Middle frontal gyrus (tissue), 1 donor: ENCODE measurements at regions not wholly inside any gene's neighbourhood (a gene's known extent, or its start where the extent isn't known, plus 50 kb on each side); places are given as distances from the start of the nearest gene placed in this dataset.

Source experiments
- DNase-seq: peaks from one replicate; pipeline ENCODE4 v3.0.0-alpha.2; 2015; ENCODE audit warnings: low spot score; ENCODE audit errors: extremely low spot score

DNA sequence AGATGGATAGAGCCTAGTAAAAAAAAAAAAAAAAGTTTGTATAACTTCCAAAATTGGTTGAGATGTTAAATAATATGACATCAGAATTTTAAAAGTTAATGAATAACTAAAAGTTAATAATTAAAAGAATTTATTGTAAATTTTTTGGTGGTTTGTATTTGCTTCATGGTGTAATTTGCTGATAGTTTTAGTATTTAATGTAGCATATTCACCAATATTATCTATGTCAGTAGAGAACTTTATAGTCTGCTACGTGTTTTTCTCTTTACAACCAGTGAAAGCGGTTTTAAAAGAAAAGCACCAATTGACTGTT is 51.8 kb upstream of the STEAP4 start:
- no peak for DNase-seq

DNA sequence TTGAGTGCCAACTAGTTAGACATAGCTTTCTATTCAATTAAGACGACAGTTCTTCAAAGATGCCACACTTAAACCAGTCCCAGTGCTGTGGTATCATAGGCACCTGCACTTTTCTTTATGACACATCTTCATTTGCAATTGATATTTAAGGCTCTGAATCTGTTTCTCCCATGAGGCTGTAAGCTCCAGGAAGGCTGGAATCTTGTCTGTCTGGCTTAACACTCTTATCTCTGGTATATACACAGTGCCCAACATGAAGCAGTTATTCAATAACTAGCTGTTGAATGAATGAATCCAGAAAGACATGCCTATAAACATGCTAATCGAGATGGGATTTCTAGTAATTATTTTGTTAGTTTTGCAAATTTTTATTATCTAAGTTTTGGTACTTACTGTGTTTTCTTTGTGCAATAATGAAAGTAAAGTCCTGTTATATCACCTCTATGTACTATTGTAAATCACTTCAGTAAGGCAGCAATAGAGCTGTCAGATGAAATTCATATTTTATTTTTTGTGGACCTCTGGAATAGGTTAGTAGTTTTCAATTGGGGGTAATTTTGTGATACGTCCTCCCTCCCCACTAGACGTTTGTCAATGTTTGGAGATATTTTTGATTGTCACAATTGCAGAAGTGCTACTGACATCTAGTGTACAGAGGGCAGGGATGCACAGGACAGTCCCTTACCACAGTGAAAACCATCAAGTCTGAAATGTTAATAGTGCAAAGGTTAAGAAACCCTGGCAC is 51.3 kb upstream of the STEAP4 start:
- no peak for DNase-seq

DNA sequence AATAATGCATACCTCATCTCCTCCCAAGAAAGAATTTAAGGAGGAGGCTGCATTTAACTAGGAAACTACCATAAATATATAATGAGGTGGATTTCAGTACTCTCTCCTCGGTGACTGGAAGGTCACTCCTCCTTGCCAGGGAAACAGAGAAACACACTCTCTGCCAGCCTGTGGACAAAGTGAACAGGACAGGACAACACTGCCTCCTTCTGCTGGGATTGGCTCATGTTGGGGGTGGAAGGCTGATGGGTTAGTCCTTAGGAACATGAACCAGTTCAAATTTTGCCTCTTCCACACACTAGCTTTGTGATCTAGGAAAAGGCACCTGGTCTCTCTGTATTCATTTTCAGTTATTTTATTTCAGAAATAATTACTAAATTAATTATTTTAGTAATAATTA is 50.6 kb upstream of the STEAP4 start:
- DNase-seq = no peak
